K562 (cell line): ENCODE measurements at regions not wholly inside any gene's neighbourhood (a gene's known extent, or its start where the extent isn't known, plus 50 kb on each side); places are given as distances from the start of the nearest gene placed in this dataset.

ENCODE experiments used
- ARHGAP35 ChIP-seq: fragments of 450-650 bp; IDR thresholded peaks from 2 replicates; pipeline ENCODE4 v1.6.1; 2018; ENCODE audit not compliant: partially characterized antibody
- CBFB ChIP-seq: sonication (generic); formaldehyde crosslinking; IDR thresholded peaks from 2 replicates; pipeline ENCODE4 v1.4.0; 2020; ENCODE audit warnings: mild to moderate bottlenecking, missing genetic modification reagents
- DIDO1 ChIP-seq: fragments of 450-650 bp; IDR thresholded peaks from 2 replicates; pipeline ENCODE4 v1.6.1; 2016; ENCODE audit warnings: low read depth, missing biosample characterization, missing genetic modification characterization
- ESRRB ChIP-seq: fragments of 250-450 bp; sonication (Bioruptor Pico); IDR thresholded peaks from 2 replicates; pipeline ENCODE4 v1.5.0; 2020; ENCODE audit warnings: mild to moderate bottlenecking, moderate library complexity, borderline replicate concordance
- FOXM1 ChIP-seq, 2 experiments: fragments of 450-650 bp in 1 of 2; sonication (generic) in 1 of 2; formaldehyde crosslinking in 1 of 2; IDR thresholded peaks; 2 replicates each; pipeline versions ENCODE4 v1.6.1 to v1.9.0; 2017 to 2022; ENCODE audit warnings: low read depth in 2 of 2, mild to moderate bottlenecking in 2 of 2, missing genetic modification reagents in 1 of 2, moderate library complexity in 1 of 2
- HNRNPL ChIP-seq: fragments of 200-400 bp; formaldehyde crosslinking; IDR thresholded peaks from 2 replicates; pipeline ENCODE4 v1.6.1; 2017; ENCODE audit warnings: low read depth, mild to moderate bottlenecking, low read length
- MAFF ChIP-seq: IDR thresholded peaks from 2 replicates; pipeline ENCODE4 v1.6.1; 2012; ENCODE audit warnings: low read length, improper control_type of control experiment
- MTA2 ChIP-seq: fragments of 450-650 bp; IDR thresholded peaks from 2 replicates; pipeline ENCODE4 v1.6.1; 2016; ENCODE audit warnings: low read depth
- MXI1 ChIP-seq: IDR thresholded peaks from 2 replicates; pipeline ENCODE4 v1.6.1; 2011; ENCODE audit warnings: low read depth, mild to moderate bottlenecking, improper control_type of control experiment, low read length
- NBN ChIP-seq: fragments of 450-650 bp; IDR thresholded peaks from 2 replicates; pipeline ENCODE4 v1.6.1; 2016; ENCODE audit warnings: low read depth, mild to moderate bottlenecking
- PCBP1 ChIP-seq: fragments of 200-400 bp; formaldehyde crosslinking; IDR thresholded peaks from 2 replicates; pipeline ENCODE4 v1.6.1; 2018; ENCODE audit warnings: mild to moderate bottlenecking, low read depth, low read length; ENCODE audit not compliant: poor library complexity, severe bottlenecking
- POLR3A ChIP-seq: IDR thresholded peaks from 2 replicates; pipeline ENCODE4 v1.6.1; 2011; ENCODE audit warnings: borderline replicate concordance, mild to moderate bottlenecking, moderate library complexity; ENCODE audit not compliant: insufficient read length, insufficient read depth; ENCODE audit errors: extremely low read depth
- PTBP1 ChIP-seq: fragments of 200-400 bp; formaldehyde crosslinking; IDR thresholded peaks from 2 replicates; pipeline ENCODE4 v1.6.1; 2017; ENCODE audit warnings: low read depth, low read length
- RCOR1 ChIP-seq, 2 experiments: IDR thresholded peaks; 2 replicates each; pipeline ENCODE4 v1.6.1; 2012; ENCODE audit warnings: low read depth in 2 of 2, low read length in 2 of 2, borderline replicate concordance in 1 of 2, improper control_type of control experiment in 1 of 2
- TEAD2 ChIP-seq: fragments of 450-650 bp; IDR thresholded peaks from 2 replicates; pipeline ENCODE4 v1.6.1; 2016; ENCODE audit warnings: missing genetic modification characterization, control low read depth, missing compliant biosample characterization
- U2AF1 ChIP-seq: fragments of 200-400 bp; formaldehyde crosslinking; optimal IDR thresholded peaks from 2 replicates; pipeline ENCODE3; 2017; ENCODE audit warnings: mild to moderate bottlenecking, low read depth, low read length, moderate library complexity
- ZC3H4 ChIP-seq: sonication (generic); formaldehyde crosslinking; IDR thresholded peaks from 2 replicates; pipeline ENCODE4 v1.9.0; 2021; ENCODE audit warnings: missing genetic modification reagents, borderline replicate concordance
- ZNF165 ChIP-seq: fragments of 250-450 bp; sonication (Bioruptor Pico); IDR thresholded peaks from 2 replicates; pipeline ENCODE4 v1.4.0; 2020; ENCODE audit warnings: borderline replicate concordance
- ZNF174 ChIP-seq: fragments of 250-450 bp; sonication (Bioruptor Pico); IDR thresholded peaks from 2 replicates; pipeline ENCODE4 v1.4.0; 2020; ENCODE audit warnings: mild to moderate bottlenecking
- ZNF253 ChIP-seq: fragments of 250-450 bp; sonication (Bioruptor Pico); conservative IDR thresholded peaks from 2 replicates; pipeline ENCODE4 v1.6.1; 2021; ENCODE audit warnings: mild to moderate bottlenecking
- ZNF609 ChIP-seq: sonication (generic); formaldehyde crosslinking; IDR thresholded peaks from 2 replicates; pipeline ENCODE4 v1.8.1; 2023; ENCODE audit warnings: missing genetic modification reagents, mild to moderate bottlenecking, borderline replicate concordance
- ZNF75A ChIP-seq: fragments of 450-650 bp; formaldehyde crosslinking; IDR thresholded peaks from 2 replicates; pipeline ENCODE4 v1.4.0; 2020; ENCODE audit warnings: mild to moderate bottlenecking
- ZSCAN29 ChIP-seq: fragments of 450-650 bp; IDR thresholded peaks from 2 replicates; pipeline ENCODE4 v1.6.1; 2017
- ZZZ3 ChIP-seq: fragments of 450-650 bp; IDR thresholded peaks from 2 replicates; pipeline ENCODE4 v1.6.1; 2016; ENCODE audit warnings: antibody characterized with exemption, mild to moderate bottlenecking, moderate library complexity
- TF ChIP-seq, protein P1 (sequence below): fragments of 250-450 bp; sonication (Bioruptor Pico); IDR thresholded peaks from 2 replicates; pipeline ENCODE4 v1.8.0; 2022; ENCODE audit warnings: inconsistent platforms

GRCh38 chr15:20340331-20340811 is 201.2 kb downstream of the GOLGA6L6 start (continued):
- TF ChIP-seq MTA2 (no peak), DIDO1 (tag) (no peak), ZNF75A (CRISPR knock-in tag) (no peak), PTBP1 (no peak), U2AF1 (peak; percentile 30), PCBP1 (peak; percentile 22), ZNF609 (CRISPR knock-in tag) (no peak), FOXM1 (IDR thresholded peaks at IDR 0.05; ENCODE audit: low read depth) (no peak), FOXM1 (CRISPR knock-in tag; IDR thresholded peaks at IDR 0.05; ENCODE audit: low read depth) (no peak), TEAD2 (tag) (no peak), ESRRB (CRISPR knock-in tag) (no peak), MAFF (no peak), ZC3H4 (CRISPR knock-in tag) (0 out of 2 replicates have a peak, but pooled peaks have one; percentile 62), HNRNPL (no peak), MXI1 (no peak), ARHGAP35 (no peak), NBN (no peak), RCOR1 (IDR thresholded peaks at IDR 0.05; ENCODE audit: borderline replicate concordance in 1 of 2, low read depth in 2 of 2, low read length in 2 of 2) (no peak), POLR3A (no peak), ZNF253 (CRISPR knock-in tag) (no peak), ZSCAN29 (no peak), ZZZ3 (no peak), CBFB (CRISPR knock-in tag) (0 out of 2 replicates have a peak, but pooled peaks have one; percentile 14), ZNF174 (CRISPR knock-in tag) (no peak), ZNF165 (CRISPR knock-in tag) (no peak)
- TF ChIP-seq, protein P1, sequence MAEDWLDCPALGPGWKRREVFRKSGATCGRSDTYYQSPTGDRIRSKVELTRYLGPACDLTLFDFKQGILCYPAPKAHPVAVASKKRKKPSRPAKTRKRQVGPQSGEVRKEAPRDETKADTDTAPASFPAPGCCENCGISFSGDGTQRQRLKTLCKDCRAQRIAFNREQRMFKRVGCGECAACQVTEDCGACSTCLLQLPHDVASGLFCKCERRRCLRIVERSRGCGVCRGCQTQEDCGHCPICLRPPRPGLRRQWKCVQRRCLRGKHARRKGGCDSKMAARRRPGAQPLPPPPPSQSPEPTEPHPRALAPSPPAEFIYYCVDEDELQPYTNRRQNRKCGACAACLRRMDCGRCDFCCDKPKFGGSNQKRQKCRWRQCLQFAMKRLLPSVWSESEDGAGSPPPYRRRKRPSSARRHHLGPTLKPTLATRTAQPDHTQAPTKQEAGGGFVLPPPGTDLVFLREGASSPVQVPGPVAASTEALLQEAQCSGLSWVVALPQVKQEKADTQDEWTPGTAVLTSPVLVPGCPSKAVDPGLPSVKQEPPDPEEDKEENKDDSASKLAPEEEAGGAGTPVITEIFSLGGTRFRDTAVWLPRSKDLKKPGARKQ (CRISPR knock-in tag) = no peak
